ENCODE measurements at regions not wholly inside any gene's neighbourhood (a gene's known extent, or its start where the extent isn't known, plus 50 kb on each side); places are given as distances from the start of the nearest gene placed in this dataset.
"Not testable (repeated sequence)": the region's sequence is repeated elsewhere in the genome, so short reads cannot be mapped to it uniquely, and the experiment has no call there.

GRCh38 chr4:115470763-115471162, 357.3 kb upstream of the NDST4 start:
- H3K36me3 Mint-ChIP-seq (ENCODE audit: low read depth): no peaks in the 10 kb centered on the region
- no peak for DNase-seq
- no peaks in the 10 kb centered on the region for H3K4me1 Mint-ChIP-seq
- no peak overlapping the region for H3K27ac Mint-ChIP-seq
- no peak overlapping the region for H3K4me3 Mint-ChIP-seq
- ChIA-PET CTCF (no interaction called here), POLR2A (no interaction called here)
- H3K9me3 Mint-ChIP-seq: peaks cover 4% of the 10 kb centered on the region
- H3K27me3 Mint-ChIP-seq: no peaks in the 10 kb centered on the region

GRCh38 chr4:115459301-115459700, 345.9 kb upstream of the NDST4 start:
- H3K9me3 Mint-ChIP-seq; H3K27ac Mint-ChIP-seq; DNase-seq; H3K36me3 Mint-ChIP-seq (ENCODE audit: low read depth); POLR2A ChIA-PET; H3K27me3 Mint-ChIP-seq; CTCF ChIA-PET; H3K4me3 Mint-ChIP-seq; H3K4me1 Mint-ChIP-seq: not testable (repeated sequence)

- ChIA-PET CTCF (no interaction called here), POLR2A (no interaction called here)
- H3K9me3 Mint-ChIP-seq: no peaks in the 10 kb centered on the region
- DNase-seq: no peak
- no peaks in the 10 kb centered on the region for H3K36me3 Mint-ChIP-seq (ENCODE audit: low read depth)
- H3K27me3 Mint-ChIP-seq: no peaks in the 10 kb centered on the region
- H3K4me1 Mint-ChIP-seq: no peaks in the 10 kb centered on the region
- H3K27ac Mint-ChIP-seq: no peak overlapping the region
- H3K4me3 Mint-ChIP-seq: no peak overlapping the region
Observed at GRCh38 chr4:115456231-115456630, 342.8 kb upstream of the NDST4 start.

GRCh38 chr4:115454228-115454627, 340.8 kb upstream of the NDST4 start:
- H3K4me3 Mint-ChIP-seq: no peak overlapping the region
- no peaks in the 10 kb centered on the region for H3K4me1 Mint-ChIP-seq
- H3K9me3 Mint-ChIP-seq: no peaks in the 10 kb centered on the region
- H3K36me3 Mint-ChIP-seq (ENCODE audit: low read depth): no peaks in the 10 kb centered on the region
- CTCF ChIA-PET: no interaction called here
- no peak overlapping the region for H3K27ac Mint-ChIP-seq
- POLR2A ChIA-PET: no interaction called here
- no peak for DNase-seq
- H3K27me3 Mint-ChIP-seq: no peaks in the 10 kb centered on the region

GRCh38 chr4:115453416-115453815, 340.0 kb upstream of the NDST4 start:
- no peak overlapping the region for H3K4me3 Mint-ChIP-seq
- no peak for DNase-seq
- H3K36me3 Mint-ChIP-seq (ENCODE audit: low read depth): no peaks in the 10 kb centered on the region
- H3K27me3 Mint-ChIP-seq: no peaks in the 10 kb centered on the region
- H3K27ac Mint-ChIP-seq: no peak overlapping the region
- H3K4me1 Mint-ChIP-seq: no peaks in the 10 kb centered on the region
- CTCF ChIA-PET: no interaction called here
- H3K9me3 Mint-ChIP-seq: no peaks in the 10 kb centered on the region
- POLR2A ChIA-PET: no interaction called here

- H3K9me3 Mint-ChIP-seq; H3K4me3 Mint-ChIP-seq; H3K27me3 Mint-ChIP-seq; H3K36me3 Mint-ChIP-seq (ENCODE audit: low read depth); H3K4me1 Mint-ChIP-seq; CTCF ChIA-PET; POLR2A ChIA-PET; DNase-seq; H3K27ac Mint-ChIP-seq: not testable (repeated sequence)
Observed at GRCh38 chr4:115452229-115452628, 338.8 kb upstream of the NDST4 start.

GRCh38 chr4:115437739-115438138, 324.3 kb upstream of the NDST4 start:
- H3K9me3 Mint-ChIP-seq: no peaks in the 10 kb centered on the region

GRCh38 chr4:115433491-115433890, 320.1 kb upstream of the NDST4 start:
- POLR2A ChIA-PET: no interaction called here
- H3K4me1 Mint-ChIP-seq: no peaks in the 10 kb centered on the region
- no peaks in the 10 kb centered on the region for H3K27me3 Mint-ChIP-seq
- no peak overlapping the region for H3K4me3 Mint-ChIP-seq
- no peak for DNase-seq
- no peaks in the 10 kb centered on the region for H3K9me3 Mint-ChIP-seq
- no peaks in the 10 kb centered on the region for H3K36me3 Mint-ChIP-seq (ENCODE audit: low read depth)
- CTCF ChIA-PET: no interaction called here
- H3K27ac Mint-ChIP-seq: no peak overlapping the region

More at GRCh38 chr4:115437739-115438138, 324.3 kb upstream of the NDST4 start:
- DNase-seq: no peak
- ChIA-PET CTCF (no interaction called here), POLR2A (no interaction called here)
- H3K36me3 Mint-ChIP-seq (ENCODE audit: low read depth): no peaks in the 10 kb centered on the region
- H3K4me3 Mint-ChIP-seq: no peak overlapping the region
- H3K27me3 Mint-ChIP-seq: no peaks in the 10 kb centered on the region
- no peak overlapping the region for H3K27ac Mint-ChIP-seq
- H3K4me1 Mint-ChIP-seq: no peaks in the 10 kb centered on the region

- Mint-ChIP-seq H3K27me3 (no peaks in the 10 kb centered on the region), H3K4me3 (no peak overlapping the region), H3K27ac (no peak overlapping the region), H3K4me1 (no peaks in the 10 kb centered on the region), H3K9me3 (no peaks in the 10 kb centered on the region), H3K36me3 (ENCODE audit: low read depth) (no peaks in the 10 kb centered on the region)
- DNase-seq: no peak
- CTCF ChIA-PET: no interaction called here
- POLR2A ChIA-PET: no interaction called here
Observed at GRCh38 chr4:115430024-115430423, 316.6 kb upstream of the NDST4 start.

GRCh38 chr4:115428455-115428854, 315.0 kb upstream of the NDST4 start:
- Mint-ChIP-seq H3K4me1 (no peaks in the 10 kb centered on the region), H3K27ac (no peak overlapping the region), H3K27me3 (no peaks in the 10 kb centered on the region), H3K4me3 (no peak overlapping the region), H3K9me3 (no peaks in the 10 kb centered on the region), H3K36me3 (ENCODE audit: low read depth) (no peaks in the 10 kb centered on the region)
- CTCF ChIA-PET: no interaction called here
- no peak for DNase-seq
- POLR2A ChIA-PET: no interaction called here

GRCh38 chr4:115424852-115425251, 311.4 kb upstream of the NDST4 start:
- Mint-ChIP-seq H3K36me3 (ENCODE audit: low read depth) (no peaks in the 10 kb centered on the region), H3K4me1 (no peaks in the 10 kb centered on the region), H3K4me3 (no peak overlapping the region), H3K27ac (no peak overlapping the region), H3K27me3 (no peaks in the 10 kb centered on the region), H3K9me3 (peaks cover 5% of the 10 kb centered on the region)
- ChIA-PET CTCF (no interaction called here), POLR2A (no interaction called here)
- no peak for DNase-seq

- Mint-ChIP-seq H3K27ac (no peak overlapping the region), H3K4me1 (no peaks in the 10 kb centered on the region), H3K9me3 (peaks cover 5% of the 10 kb centered on the region), H3K27me3 (no peaks in the 10 kb centered on the region), H3K36me3 (ENCODE audit: low read depth) (no peaks in the 10 kb centered on the region), H3K4me3 (no peak overlapping the region)
- DNase-seq: no peak
- ChIA-PET POLR2A (no interaction called here), CTCF (interaction anchor here (0.6 kb wide), 1 partner anchor 189 kb away, joined by 3 read pairs; no protein-coding TSS in a partner anchor)
Observed at GRCh38 chr4:115418635-115419396, 305.4 kb upstream of the NDST4 start.

- ChIA-PET CTCF (interaction anchor here (0.5 kb wide), 1 partner anchor 20 kb away, joined by 3 read pairs; no protein-coding TSS in a partner anchor), POLR2A (no interaction called here)
- no peak overlapping the region for H3K27ac Mint-ChIP-seq
- DNase-seq: no peak
- H3K4me1 Mint-ChIP-seq: no peaks in the 10 kb centered on the region
- no peaks in the 10 kb centered on the region for H3K36me3 Mint-ChIP-seq (ENCODE audit: low read depth)
- no peaks in the 10 kb centered on the region for H3K27me3 Mint-ChIP-seq
- H3K4me3 Mint-ChIP-seq: no peak overlapping the region
- no peaks in the 10 kb centered on the region for H3K9me3 Mint-ChIP-seq
Observed at GRCh38 chr4:115396034-115396433, 282.6 kb upstream of the NDST4 start.

- Mint-ChIP-seq H3K4me1 (no peaks in the 10 kb centered on the region), H3K27ac (no peak overlapping the region), H3K4me3 (no peak overlapping the region), H3K36me3 (ENCODE audit: low read depth) (no peaks in the 10 kb centered on the region), H3K9me3 (no peaks in the 10 kb centered on the region), H3K27me3 (no peaks in the 10 kb centered on the region)
- no peak for DNase-seq
- POLR2A ChIA-PET: no interaction called here
- CTCF ChIA-PET: no interaction called here
Observed at GRCh38 chr4:115376866-115377265, 263.4 kb upstream of the NDST4 start.
